CD14-positive monocyte (primary cell): ENCODE measurements at regions not wholly inside any gene's neighbourhood (a gene's known extent, or its start where the extent isn't known, plus 50 kb on each side); places are given as distances from the start of the nearest gene placed in this dataset.

Experiments
- DNase-seq, 3 donors: peaks; one replicate each; pipeline ENCODE4 v3.0.0-alpha.2; 2011 to 2022
- H2AFZ ChIP-seq: 2 replicates; pipeline ENCODE4 v1.6.0; 2012; ENCODE audit warnings: mild to moderate bottlenecking, low read depth, low read length, inconsistent platforms; ENCODE audit not compliant: insufficient read depth, poor library complexity, severe bottlenecking
- H3K27ac ChIP-seq, 2 donors: 1 replicate in 1 of 2; 2 replicates in 1 of 2; pipeline ENCODE4 v1.5.1; 2012 to 2013; ENCODE audit warnings: low read length in 2 of 2, control low read depth in 1 of 2, inconsistent platforms in 1 of 2, low read depth in 1 of 2, mild to moderate bottlenecking in 1 of 2
- H3K27me3 ChIP-seq, 2 donors: one replicate each; pipeline versions ENCODE4 v1.6.0 to v1.6.1; 2011 to 2013; ENCODE audit warnings: low read length in 2 of 2; ENCODE audit not compliant: control insufficient read depth in 2 of 2, insufficient read depth in 2 of 2
- H3K36me3 ChIP-seq, 2 donors: replicated peaks in 1 of 2; 1 replicate in 1 of 2; 2 replicates in 1 of 2; pipeline versions ENCODE4 v1.5.1 to v1.6.1; 2012 to 2013; ENCODE audit warnings: low read length in 2 of 2, control low read depth in 1 of 2, inconsistent platforms in 1 of 2, mild to moderate bottlenecking in 1 of 2; ENCODE audit not compliant: insufficient read depth in 2 of 2, control insufficient read depth in 1 of 2
- H3K4me1 ChIP-seq, 2 donors: 1 replicate in 1 of 2; 2 replicates in 1 of 2; pipeline versions ENCODE4 v1.5.1 to v1.6.1; 2012 to 2013; ENCODE audit warnings: low read length in 2 of 2, control low read depth in 1 of 2, inconsistent platforms in 1 of 2, mild to moderate bottlenecking in 1 of 2, moderate library complexity in 1 of 2; ENCODE audit not compliant: insufficient read depth in 2 of 2, control insufficient read depth in 1 of 2
- H3K4me2 ChIP-seq: replicated peaks from 2 replicates; pipeline ENCODE3; 2012; ENCODE audit warnings: low read length, moderate library complexity, mild to moderate bottlenecking; ENCODE audit not compliant: poor library complexity, severe bottlenecking; ENCODE audit errors: extremely low read depth
- H3K4me3 ChIP-seq, 3 experiments: fragments of 200-600 bp in 1 of 3; sonication (generic) in 1 of 3; replicated peaks in 1 of 3; 1 replicate in 2 of 3; 2 replicates in 1 of 3; pipeline ENCODE4 v1.5.1; 2011 to 2013; ENCODE audit warnings: low read length in 3 of 3, mild to moderate bottlenecking in 3 of 3, control low read depth in 2 of 3, low read depth in 2 of 3, inconsistent platforms in 1 of 3, moderate library complexity in 1 of 3
- H3K79me2 ChIP-seq: 2 replicates; pipeline ENCODE4 v1.6.0; 2012; ENCODE audit warnings: mild to moderate bottlenecking, control low read depth, inconsistent platforms, low read length, moderate library complexity; ENCODE audit not compliant: insufficient read depth
- H3K9ac ChIP-seq: 2 replicates; pipeline ENCODE4 v1.6.0; 2017; ENCODE audit warnings: low read length, mild to moderate bottlenecking; ENCODE audit not compliant: insufficient read depth, poor library complexity, severe bottlenecking
- H3K9me3 ChIP-seq, 2 donors: replicated peaks in 1 of 2; 1 replicate in 1 of 2; 2 replicates in 1 of 2; pipeline versions ENCODE4 v1.5.1 to v1.6.1; 2012 to 2013; ENCODE audit warnings: low read length in 2 of 2, control low read depth in 1 of 2; ENCODE audit not compliant: control insufficient read depth in 1 of 2, insufficient read depth in 1 of 2
- H4K20me1 ChIP-seq: 2 replicates; pipeline ENCODE4 v1.6.0; 2012; ENCODE audit warnings: mild to moderate bottlenecking, low read length, control low read depth, moderate library complexity; ENCODE audit not compliant: insufficient read depth
- H3K27ac Mint-ChIP-seq, 7 donors: one replicate each; pipeline ENCODE4 v1.8.0; 2020; ENCODE audit warnings: mild to moderate bottlenecking in 7 of 7, mixed read lengths in 7 of 7, moderate library complexity in 6 of 7, inconsistent platforms in 2 of 7
- H3K27me3 Mint-ChIP-seq, 3 donors: one replicate each; pipeline ENCODE4 v1.8.0; 2021 to 2022; ENCODE audit warnings: low read depth in 3 of 3, mild to moderate bottlenecking in 3 of 3, mixed read lengths in 3 of 3, moderate library complexity in 3 of 3, inconsistent platforms in 1 of 3
- H3K36me3 Mint-ChIP-seq, 2 donors: one replicate each; pipeline ENCODE4 v1.8.0; 2020; ENCODE audit warnings: mixed read lengths in 2 of 2, inconsistent platforms in 1 of 2, mild to moderate bottlenecking in 1 of 2
- H3K4me1 Mint-ChIP-seq: one replicate; pipeline ENCODE4 v1.8.0; 2020; ENCODE audit warnings: mild to moderate bottlenecking, mixed read lengths
- H3K4me3 Mint-ChIP-seq, 2 donors: one replicate each; pipeline ENCODE4 v1.8.0; 2020; ENCODE audit warnings: mild to moderate bottlenecking in 2 of 2, mixed read lengths in 2 of 2, moderate library complexity in 1 of 2
- H3K9me3 Mint-ChIP-seq, 7 donors: one replicate each; pipeline ENCODE4 v1.8.0; 2020 to 2022; ENCODE audit warnings: mixed read lengths in 7 of 7, mild to moderate bottlenecking in 6 of 7, moderate library complexity in 6 of 7, inconsistent platforms in 2 of 7
- CTCF ChIP-seq: fragments of 200-600 bp; IDR thresholded peaks from one replicate; pipeline ENCODE4 v1.8.0; 2022; ENCODE audit warnings: antibody characterized with exemption, mild to moderate bottlenecking
- WGBS: methylation state at CpG from one replicate; pipeline ENCODE4 v1.1.5; 2013; ENCODE audit warnings: missing lambda C conversion rate; ENCODE audit not compliant: insufficient coverage; 5-methylcytosine and 5-hydroxymethylcytosine counted together
- intact Hi-C, 2 donors: fragments of 100-400 bp; cut with micrococcal nuclease; formaldehyde crosslinking; loops; one replicate each; pipeline versions ENCODE4 v1.15.0 to v1.15.1; 2023

DNA sequence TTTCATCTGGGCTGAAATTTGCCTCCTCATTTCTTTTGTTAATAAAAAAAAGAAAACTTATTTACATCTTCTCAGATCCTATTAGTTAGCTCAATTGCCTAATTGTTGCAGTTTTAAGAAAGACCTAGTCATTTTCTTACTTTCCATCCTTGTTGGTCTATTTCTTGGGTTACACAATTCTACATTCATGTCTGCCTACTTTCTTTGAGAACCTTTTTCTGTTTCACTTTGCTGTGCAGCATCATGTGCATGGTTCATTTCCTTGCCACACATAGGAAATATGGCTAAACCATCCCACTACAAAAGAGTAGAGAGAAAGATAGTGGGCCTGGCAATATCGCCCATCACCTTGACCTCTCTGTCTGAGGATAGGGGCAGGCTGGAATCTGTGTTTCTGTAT is 780.7 kb upstream of the FANCL start:
- Mint-ChIP-seq H3K27me3 (peaks cover 0 to 2% (median 0%) of the 10 kb centered on the region in 3 donors), H3K36me3 (no peaks in the 10 kb centered on the region), H3K4me1 (peaks cover 5% of the 10 kb centered on the region), H3K9me3 (no peaks in the 10 kb centered on the region), H3K4me3 (no peak overlapping the region), H3K27ac (no peak overlapping the region)
- Histone ChIP-seq H3K4me2 (no peak overlapping the region), H3K4me3 (no peak overlapping the region), H3K9ac (no peak overlapping the region), H3K36me3 (no peaks in the 10 kb centered on the region), H3K27me3 (no peaks in the 10 kb centered on the region), H2AFZ (no peak overlapping the region), H3K9me3 (no peaks in the 10 kb centered on the region), H4K20me1 (no peaks in the 10 kb centered on the region), H3K27ac (no peak overlapping the region), H3K4me1 (peaks cover 0 to 3% of the 10 kb centered on the region in 2 donors), H3K79me2 (no peaks in the 10 kb centered on the region)
- no CpG with 5 or more reads among the region's 1 CpG for WGBS
- TF ChIP-seq CTCF = no peak
- intact Hi-C loops = loop anchor here in 1 of 2 donors (10.0 kb wide), 1 partner anchor 1563 kb away; no protein-coding TSS in a partner anchor
- no peak for DNase-seq

DNA sequence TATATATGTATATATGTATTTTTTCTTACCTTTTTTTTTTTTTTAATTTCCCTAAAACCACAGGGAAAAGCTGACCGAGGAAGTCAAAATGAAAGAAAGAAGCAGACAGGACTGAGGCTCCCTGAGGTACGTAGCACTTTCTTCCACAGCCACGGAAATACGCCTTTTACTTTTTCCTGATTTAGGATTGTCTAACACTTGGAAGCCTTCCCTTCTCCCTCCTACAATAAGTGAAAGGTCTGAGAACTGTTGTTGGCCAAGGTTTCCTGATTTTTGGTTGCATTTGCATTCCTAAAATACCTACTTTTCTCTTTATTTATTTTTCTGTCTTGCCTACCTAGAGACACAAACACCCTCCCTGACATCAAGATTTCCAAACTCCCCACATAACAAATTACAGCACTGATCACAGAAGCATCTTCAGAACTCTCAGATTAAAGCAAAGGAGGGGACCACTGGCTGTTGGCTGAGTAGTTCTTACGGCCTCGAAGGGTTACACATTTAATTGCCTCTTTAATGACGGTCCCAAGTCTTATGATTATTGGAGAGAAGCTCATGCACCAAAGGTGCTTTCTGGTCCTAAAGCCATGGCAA is 778.5 kb upstream of the FANCL start:
- H3K4me1 ChIP-seq = no peaks in the 10 kb centered on the region
- H3K9ac ChIP-seq = no peak overlapping the region
- H3K27me3 Mint-ChIP-seq = no peaks in the 10 kb centered on the region
- no peaks in the 10 kb centered on the region for H3K36me3 ChIP-seq
- peaks cover 0 to 4% (median 0%) of the 10 kb centered on the region in 7 donors for H3K9me3 Mint-ChIP-seq
- H3K9me3 ChIP-seq = peaks cover 0 to 3% of the 10 kb centered on the region in 2 donors
- no peaks in the 10 kb centered on the region for H4K20me1 ChIP-seq
- no peak for TF ChIP-seq CTCF
- WGBS = no CpG with 5 or more reads among the region's 7 CpGs
- H3K27ac Mint-ChIP-seq = no peak overlapping the region
- no peaks in the 10 kb centered on the region for H3K27me3 ChIP-seq
- no peak overlapping the region for H3K4me3 Mint-ChIP-seq
- H2AFZ ChIP-seq = no peak overlapping the region
- intact Hi-C loops = loop anchor here in 1 of 2 donors (10.0 kb wide), 1 partner anchor 1565 kb away; no protein-coding TSS in a partner anchor
- H3K27ac ChIP-seq = no peak overlapping the region
- no peaks in the 10 kb centered on the region for H3K36me3 Mint-ChIP-seq
- H3K4me2 ChIP-seq = no peak overlapping the region
- H3K4me3 ChIP-seq = no peak overlapping the region
- no peaks in the 10 kb centered on the region for H3K79me2 ChIP-seq
- DNase-seq = no peak
- no peaks in the 10 kb centered on the region for H3K4me1 Mint-ChIP-seq
